HEK293T (cell line): ENCODE measurements at regions not wholly inside any gene's neighbourhood (a gene's known extent, or its start where the extent isn't known, plus 50 kb on each side); places are given as distances from the start of the nearest gene placed in this dataset.

Experiments used
- ARNT ChIP-seq: fragments of 450-650 bp; IDR thresholded peaks from 2 replicates; pipeline ENCODE4 v1.6.1; 2017; ENCODE audit warnings: mild to moderate bottlenecking
- BHLHE40 ChIP-seq: fragments of 450-650 bp; IDR thresholded peaks from 2 replicates; pipeline ENCODE4 v1.6.1; 2016; ENCODE audit warnings: mild to moderate bottlenecking, moderate library complexity, borderline replicate concordance
- CTBP1 ChIP-seq: fragments of 450-650 bp; IDR thresholded peaks from 2 replicates; pipeline ENCODE4 v1.6.1; 2016; ENCODE audit warnings: borderline replicate concordance
- FOXA1 ChIP-seq: fragments of 450-650 bp; IDR thresholded peaks from 2 replicates; pipeline ENCODE4 v1.6.1; 2016; ENCODE audit warnings: mild to moderate bottlenecking
- FOXK2 ChIP-seq: fragments of 450-650 bp; IDR thresholded peaks from 2 replicates; pipeline ENCODE4 v1.6.1; 2016; ENCODE audit warnings: mild to moderate bottlenecking
- FOXM1 ChIP-seq: fragments of 450-650 bp; IDR thresholded peaks from 2 replicates; pipeline ENCODE4 v1.6.1; 2017; ENCODE audit warnings: mild to moderate bottlenecking, borderline replicate concordance
- HDGF ChIP-seq: fragments of 450-650 bp; IDR thresholded peaks from 2 replicates; pipeline ENCODE4 v1.6.1; 2017; ENCODE audit warnings: antibody characterized with exemption, borderline replicate concordance
- L3MBTL2 ChIP-seq: fragments of 450-650 bp; conservative IDR thresholded peaks from 2 replicates; pipeline ENCODE4 v1.6.1; 2016; ENCODE audit warnings: mild to moderate bottlenecking
- NFRKB ChIP-seq: fragments of 450-650 bp; IDR thresholded peaks from 2 replicates; pipeline ENCODE4 v1.6.1; 2016; ENCODE audit warnings: mild to moderate bottlenecking, moderate library complexity
- SP1 ChIP-seq: fragments of 450-650 bp; IDR thresholded peaks from 2 replicates; pipeline ENCODE4 v1.6.1; 2017
- SUZ12 ChIP-seq: fragments of 450-650 bp; IDR thresholded peaks from 2 replicates; pipeline ENCODE4 v1.6.1; 2016; ENCODE audit warnings: mild to moderate bottlenecking
- TARDBP ChIP-seq: fragments of 450-650 bp; IDR thresholded peaks from 2 replicates; pipeline ENCODE4 v1.6.1; 2016
- ZNF384 ChIP-seq: fragments of 450-650 bp; IDR thresholded peaks from 2 replicates; pipeline ENCODE4 v1.6.1; 2016
- TF ChIP-seq, protein P1 (sequence below): fragments of 450-650 bp; IDR thresholded peaks from 2 replicates; pipeline ENCODE4 v1.6.1; 2016

- TF ChIP-seq FOXA1 (no peak), HDGF (no peak), CTBP1 (no peak), ARNT (no peak), BHLHE40 (no peak), ZNF384 (no peak), SUZ12 (no peak), L3MBTL2 (no peak), FOXM1 (no peak), NFRKB (no peak), SP1 (no peak), FOXK2 (no peak), TARDBP (no peak)
- TF ChIP-seq, protein P1, sequence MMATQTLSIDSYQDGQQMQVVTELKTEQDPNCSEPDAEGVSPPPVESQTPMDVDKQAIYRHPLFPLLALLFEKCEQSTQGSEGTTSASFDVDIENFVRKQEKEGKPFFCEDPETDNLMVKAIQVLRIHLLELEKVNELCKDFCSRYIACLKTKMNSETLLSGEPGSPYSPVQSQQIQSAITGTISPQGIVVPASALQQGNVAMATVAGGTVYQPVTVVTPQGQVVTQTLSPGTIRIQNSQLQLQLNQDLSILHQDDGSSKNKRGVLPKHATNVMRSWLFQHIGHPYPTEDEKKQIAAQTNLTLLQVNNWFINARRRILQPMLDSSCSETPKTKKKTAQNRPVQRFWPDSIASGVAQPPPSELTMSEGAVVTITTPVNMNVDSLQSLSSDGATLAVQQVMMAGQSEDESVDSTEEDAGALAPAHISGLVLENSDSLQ: no peak
Observed at GRCh38 chr3:188948281-188948996, 223.3 kb upstream of the TPRG1 start.
